ENCODE measurements at regions not wholly inside any gene's neighbourhood (a gene's known extent, or its start where the extent isn't known, plus 50 kb on each side); places are given as distances from the start of the nearest gene placed in this dataset.

DNA sequence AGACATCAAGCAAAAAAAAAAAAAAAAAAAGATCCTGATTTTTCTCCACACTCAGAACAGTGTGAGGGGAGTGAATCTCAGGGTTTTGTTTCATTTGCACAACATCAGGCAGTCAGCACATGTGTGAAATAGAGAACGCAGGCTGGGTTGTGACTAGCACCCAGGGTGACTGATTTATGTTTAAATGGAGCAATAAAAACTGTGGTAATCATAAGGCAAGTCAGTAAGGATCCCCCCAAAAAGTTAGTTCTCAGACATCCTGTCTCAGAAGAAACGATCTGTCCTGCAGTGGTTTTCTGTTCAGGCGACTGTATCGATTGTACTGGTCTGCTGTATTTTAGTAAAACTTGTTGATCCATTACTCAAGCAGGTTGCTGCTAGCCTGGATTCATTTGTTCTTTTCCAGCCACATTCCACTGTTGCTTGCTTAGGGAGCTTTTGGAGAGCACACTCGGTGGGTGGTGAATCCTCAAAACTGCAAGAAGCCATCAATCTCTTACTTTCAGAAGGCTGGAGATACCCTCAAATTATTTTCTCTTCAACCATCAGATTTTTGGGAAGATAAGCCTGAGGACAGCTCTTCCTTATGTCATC lies 107.1 kb downstream of the DACT1 start:
- TF ChIP-seq, protein P1, sequence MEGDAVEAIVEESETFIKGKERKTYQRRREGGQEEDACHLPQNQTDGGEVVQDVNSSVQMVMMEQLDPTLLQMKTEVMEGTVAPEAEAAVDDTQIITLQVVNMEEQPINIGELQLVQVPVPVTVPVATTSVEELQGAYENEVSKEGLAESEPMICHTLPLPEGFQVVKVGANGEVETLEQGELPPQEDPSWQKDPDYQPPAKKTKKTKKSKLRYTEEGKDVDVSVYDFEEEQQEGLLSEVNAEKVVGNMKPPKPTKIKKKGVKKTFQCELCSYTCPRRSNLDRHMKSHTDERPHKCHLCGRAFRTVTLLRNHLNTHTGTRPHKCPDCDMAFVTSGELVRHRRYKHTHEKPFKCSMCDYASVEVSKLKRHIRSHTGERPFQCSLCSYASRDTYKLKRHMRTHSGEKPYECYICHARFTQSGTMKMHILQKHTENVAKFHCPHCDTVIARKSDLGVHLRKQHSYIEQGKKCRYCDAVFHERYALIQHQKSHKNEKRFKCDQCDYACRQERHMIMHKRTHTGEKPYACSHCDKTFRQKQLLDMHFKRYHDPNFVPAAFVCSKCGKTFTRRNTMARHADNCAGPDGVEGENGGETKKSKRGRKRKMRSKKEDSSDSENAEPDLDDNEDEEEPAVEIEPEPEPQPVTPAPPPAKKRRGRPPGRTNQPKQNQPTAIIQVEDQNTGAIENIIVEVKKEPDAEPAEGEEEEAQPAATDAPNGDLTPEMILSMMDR (IDR thresholded peaks at IDR 0.05 in 2 of 3, conservative IDR thresholded peaks at IDR 0.05 in 1 of 3; ENCODE audit: borderline replicate concordance in 1 of 3, insufficient read depth in 1 of 3, low read depth in 2 of 3, low read length in 2 of 3), result no peak
- no peak for TF ChIP-seq TCF7L2 (IDR thresholded peaks at IDR 0.05; ENCODE audit: borderline replicate concordance, extremely low read depth, insufficient read depth, insufficient read length)
- no peak for TF ChIP-seq POLR2AphosphoS5 (IDR thresholded peaks at IDR 0.05; ENCODE audit: low read depth, low read length)
- TF ChIP-seq POLR2A (IDR thresholded peaks at IDR 0.05; ENCODE audit: borderline replicate concordance, extremely low read depth, insufficient read depth, insufficient read length), result no peak
- TF ChIP-seq, protein P2, sequence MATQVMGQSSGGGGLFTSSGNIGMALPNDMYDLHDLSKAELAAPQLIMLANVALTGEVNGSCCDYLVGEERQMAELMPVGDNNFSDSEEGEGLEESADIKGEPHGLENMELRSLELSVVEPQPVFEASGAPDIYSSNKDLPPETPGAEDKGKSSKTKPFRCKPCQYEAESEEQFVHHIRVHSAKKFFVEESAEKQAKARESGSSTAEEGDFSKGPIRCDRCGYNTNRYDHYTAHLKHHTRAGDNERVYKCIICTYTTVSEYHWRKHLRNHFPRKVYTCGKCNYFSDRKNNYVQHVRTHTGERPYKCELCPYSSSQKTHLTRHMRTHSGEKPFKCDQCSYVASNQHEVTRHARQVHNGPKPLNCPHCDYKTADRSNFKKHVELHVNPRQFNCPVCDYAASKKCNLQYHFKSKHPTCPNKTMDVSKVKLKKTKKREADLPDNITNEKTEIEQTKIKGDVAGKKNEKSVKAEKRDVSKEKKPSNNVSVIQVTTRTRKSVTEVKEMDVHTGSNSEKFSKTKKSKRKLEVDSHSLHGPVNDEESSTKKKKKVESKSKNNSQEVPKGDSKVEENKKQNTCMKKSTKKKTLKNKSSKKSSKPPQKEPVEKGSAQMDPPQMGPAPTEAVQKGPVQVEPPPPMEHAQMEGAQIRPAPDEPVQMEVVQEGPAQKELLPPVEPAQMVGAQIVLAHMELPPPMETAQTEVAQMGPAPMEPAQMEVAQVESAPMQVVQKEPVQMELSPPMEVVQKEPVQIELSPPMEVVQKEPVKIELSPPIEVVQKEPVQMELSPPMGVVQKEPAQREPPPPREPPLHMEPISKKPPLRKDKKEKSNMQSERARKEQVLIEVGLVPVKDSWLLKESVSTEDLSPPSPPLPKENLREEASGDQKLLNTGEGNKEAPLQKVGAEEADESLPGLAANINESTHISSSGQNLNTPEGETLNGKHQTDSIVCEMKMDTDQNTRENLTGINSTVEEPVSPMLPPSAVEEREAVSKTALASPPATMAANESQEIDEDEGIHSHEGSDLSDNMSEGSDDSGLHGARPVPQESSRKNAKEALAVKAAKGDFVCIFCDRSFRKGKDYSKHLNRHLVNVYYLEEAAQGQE (IDR thresholded peaks at IDR 0.05; ENCODE audit: low read depth), result no peak
- TF ChIP-seq EZH2phosphoT487 (IDR thresholded peaks at IDR 0.05; ENCODE audit: borderline replicate concordance), result no peak
- TF ChIP-seq RAD21 (IDR thresholded peaks at IDR 0.05; ENCODE audit: low read depth), result no peak
- TF ChIP-seq CEBPB (IDR thresholded peaks at IDR 0.05; ENCODE audit: low read depth), result no peak
- no peak for TF ChIP-seq CBX3 (IDR thresholded peaks at IDR 0.05; ENCODE audit: low read depth)
